ENCODE measurements at regions not wholly inside any gene's neighbourhood (a gene's known extent, or its start where the extent isn't known, plus 50 kb on each side); places are given as distances from the start of the nearest gene placed in this dataset.

DNA sequence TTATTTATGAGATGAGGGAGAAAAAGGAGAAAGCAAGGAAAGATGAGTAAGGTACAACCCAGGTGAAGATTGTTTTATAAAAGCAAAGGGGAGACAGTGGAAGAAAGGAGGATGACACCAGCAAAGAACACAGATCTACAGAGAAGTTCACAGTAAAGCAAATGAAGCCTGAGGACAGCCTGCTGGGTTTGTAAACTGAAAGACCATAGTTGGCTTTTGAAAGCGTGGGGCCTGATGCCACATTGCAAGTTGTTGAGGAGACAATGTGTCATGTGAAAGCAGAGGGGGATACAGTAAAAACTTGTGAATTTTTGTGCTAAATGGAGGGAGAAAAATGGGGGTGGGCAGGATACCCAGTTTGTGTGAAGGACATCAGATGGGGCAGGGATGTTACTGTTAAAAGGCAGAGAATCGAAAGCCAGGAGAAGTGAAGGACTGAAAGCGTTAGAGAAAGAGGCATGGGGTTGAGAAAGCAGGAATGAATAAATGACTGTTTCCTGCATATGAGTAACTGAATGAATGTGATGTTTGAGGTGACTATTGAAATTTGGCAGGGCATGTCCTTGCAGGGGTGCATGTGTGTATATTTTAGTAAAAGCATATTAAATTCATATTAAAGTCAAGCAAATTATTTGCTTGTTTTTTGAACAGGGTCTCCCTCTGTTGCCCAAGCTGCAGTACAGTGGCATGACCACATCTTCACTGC, 69.6 kb downstream of the SPRY1 start:
- DNase-seq, result no peak
- 56% methylated on average over 3 of the region's 3 CpGs for WGBS (ENCODE audit: insufficient coverage, low coverage, low lambda C conversion rate, missing lambda C conversion rate)
- Histone ChIP-seq H3K27ac (no peak overlapping the region), H3K4me1 (no peaks in the 10 kb centered on the region), H3K4me3 (no peak overlapping the region), H3K27me3 (no peaks in the 10 kb centered on the region), H3K36me3 (no peaks in the 10 kb centered on the region), H3K9me3 (no peaks in the 10 kb centered on the region)
- intact Hi-C loops (cut with DNase I), result no loop called here
- ATAC-seq, result no peak
- TF ChIP-seq, protein P1, sequence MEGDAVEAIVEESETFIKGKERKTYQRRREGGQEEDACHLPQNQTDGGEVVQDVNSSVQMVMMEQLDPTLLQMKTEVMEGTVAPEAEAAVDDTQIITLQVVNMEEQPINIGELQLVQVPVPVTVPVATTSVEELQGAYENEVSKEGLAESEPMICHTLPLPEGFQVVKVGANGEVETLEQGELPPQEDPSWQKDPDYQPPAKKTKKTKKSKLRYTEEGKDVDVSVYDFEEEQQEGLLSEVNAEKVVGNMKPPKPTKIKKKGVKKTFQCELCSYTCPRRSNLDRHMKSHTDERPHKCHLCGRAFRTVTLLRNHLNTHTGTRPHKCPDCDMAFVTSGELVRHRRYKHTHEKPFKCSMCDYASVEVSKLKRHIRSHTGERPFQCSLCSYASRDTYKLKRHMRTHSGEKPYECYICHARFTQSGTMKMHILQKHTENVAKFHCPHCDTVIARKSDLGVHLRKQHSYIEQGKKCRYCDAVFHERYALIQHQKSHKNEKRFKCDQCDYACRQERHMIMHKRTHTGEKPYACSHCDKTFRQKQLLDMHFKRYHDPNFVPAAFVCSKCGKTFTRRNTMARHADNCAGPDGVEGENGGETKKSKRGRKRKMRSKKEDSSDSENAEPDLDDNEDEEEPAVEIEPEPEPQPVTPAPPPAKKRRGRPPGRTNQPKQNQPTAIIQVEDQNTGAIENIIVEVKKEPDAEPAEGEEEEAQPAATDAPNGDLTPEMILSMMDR (IDR thresholded peaks at IDR 0.05), result no peak
- no peak for TF ChIP-seq POLR2A (IDR thresholded peaks at IDR 0.05)

DNA sequence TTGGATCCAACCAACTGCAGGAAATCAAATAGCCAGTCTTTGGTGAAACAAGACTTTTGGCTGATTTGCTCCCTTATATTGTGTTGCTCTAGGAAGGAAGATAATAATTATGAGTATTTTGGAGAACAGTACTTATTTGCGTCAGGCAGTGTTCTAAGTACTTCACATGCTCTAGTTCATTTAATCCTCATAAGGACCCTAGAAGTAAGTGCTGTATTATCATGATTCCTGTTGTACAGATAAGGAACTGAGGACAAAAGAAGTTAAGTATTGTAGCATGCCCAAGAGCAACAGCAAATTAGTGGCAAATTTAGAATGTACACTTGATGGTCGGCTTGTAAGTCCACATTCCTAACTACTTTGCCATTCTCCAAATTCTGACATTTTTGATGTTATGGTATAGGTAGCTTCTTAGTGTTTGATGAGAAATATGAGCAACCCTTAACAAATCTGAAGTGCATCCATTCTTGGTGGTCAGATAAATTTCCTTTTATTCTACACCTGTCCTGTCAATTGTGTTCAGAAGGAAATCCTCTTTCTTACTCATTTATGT, 72.0 kb downstream of the SPRY1 start:
- intact Hi-C loops (cut with DNase I), result no loop called here
- ATAC-seq (no peak), DNase-seq (no peak)
- no peaks in the 10 kb centered on the region for H3K4me1 ChIP-seq
- H3K36me3 ChIP-seq, result no peaks in the 10 kb centered on the region
- 68% methylated on average over 2 of the region's 2 CpGs for WGBS (ENCODE audit: insufficient coverage, low coverage, low lambda C conversion rate, missing lambda C conversion rate)
- H3K27me3 ChIP-seq, result no peaks in the 10 kb centered on the region
- H3K4me3 ChIP-seq, result no peak overlapping the region
- no peaks in the 10 kb centered on the region for H3K9me3 ChIP-seq
- no peak overlapping the region for H3K27ac ChIP-seq
- TF ChIP-seq, protein P1 (IDR thresholded peaks at IDR 0.05), result no peak
- TF ChIP-seq POLR2A (IDR thresholded peaks at IDR 0.05), result no peak

DNA sequence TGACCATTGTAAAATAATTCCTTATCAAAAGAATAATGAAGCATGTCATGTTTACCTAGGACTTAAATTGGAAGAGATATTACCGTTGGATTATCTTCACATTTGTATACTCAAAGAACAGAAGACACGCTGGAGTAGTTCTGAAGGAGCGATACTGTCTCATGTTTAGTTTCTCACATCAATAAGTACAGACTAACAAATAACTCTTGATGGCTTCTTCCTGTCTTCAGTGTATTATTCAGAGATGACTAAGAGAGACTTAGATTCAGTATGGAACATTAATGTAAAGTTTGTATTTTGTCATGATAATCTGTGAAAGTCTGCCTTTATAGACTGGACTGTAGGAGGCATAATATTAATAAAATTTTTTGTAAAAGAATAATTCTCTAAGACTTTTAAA, 72.7 kb downstream of the SPRY1 start:
- 70% methylated on average over 3 of the region's 3 CpGs for WGBS (ENCODE audit: insufficient coverage, low coverage, low lambda C conversion rate, missing lambda C conversion rate)

DNA sequence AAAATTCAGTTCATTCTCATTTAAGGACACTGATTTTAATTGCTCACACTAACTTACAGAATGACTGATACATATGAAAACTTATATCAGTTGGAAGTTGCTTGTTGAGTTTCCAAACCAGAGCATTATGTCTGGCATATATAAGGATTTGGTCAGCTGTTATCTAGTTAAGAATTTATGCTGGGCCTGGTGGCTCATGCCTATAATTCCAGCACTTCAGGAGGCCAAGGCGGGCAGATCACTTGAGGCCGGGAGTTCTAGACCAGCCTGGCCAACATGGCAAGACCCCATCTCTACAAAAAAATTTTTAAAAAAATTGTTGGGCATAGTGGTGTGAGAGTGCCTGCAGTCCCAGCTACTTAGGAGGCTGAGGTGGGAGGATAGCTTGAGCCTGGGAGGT, 73.1 kb downstream of the SPRY1 start:
- H3K4me1 ChIP-seq, result no peaks in the 10 kb centered on the region
- H3K27me3 ChIP-seq, result no peaks in the 10 kb centered on the region
- 90% methylated on average over 2 of the region's 2 CpGs for WGBS (ENCODE audit: insufficient coverage, low coverage, low lambda C conversion rate, missing lambda C conversion rate)
- intact Hi-C loops (cut with DNase I), result no loop called here
- H3K4me3 ChIP-seq, result no peak overlapping the region
- H3K36me3 ChIP-seq, result no peaks in the 10 kb centered on the region
- ATAC-seq (no peak), DNase-seq (no peak)
- H3K27ac ChIP-seq, result no peak overlapping the region
- H3K9me3 ChIP-seq, result no peaks in the 10 kb centered on the region
- TF ChIP-seq POLR2A (IDR thresholded peaks at IDR 0.05), result no peak
- TF ChIP-seq, protein P1 (IDR thresholded peaks at IDR 0.05), result no peak

More for the DNA sequence above, 72.7 kb downstream of the SPRY1 start:
- ATAC-seq, result no peak
- H3K9me3 ChIP-seq, result no peaks in the 10 kb centered on the region
- H3K27ac ChIP-seq, result no peak overlapping the region
- DNase-seq, result no peak
- no peaks in the 10 kb centered on the region for H3K4me1 ChIP-seq
- H3K4me3 ChIP-seq, result no peak overlapping the region
- no peaks in the 10 kb centered on the region for H3K36me3 ChIP-seq
- H3K27me3 ChIP-seq, result no peaks in the 10 kb centered on the region
- intact Hi-C loops (cut with DNase I), result no loop called here
- no peak for TF ChIP-seq POLR2A (IDR thresholded peaks at IDR 0.05)
- TF ChIP-seq, protein P1 (IDR thresholded peaks at IDR 0.05), result no peak
